Neural cell (in vitro differentiated cells): ENCODE measurements at regions not wholly inside any gene's neighbourhood (a gene's known extent, or its start where the extent isn't known, plus 50 kb on each side); places are given as distances from the start of the nearest gene placed in this dataset.

ENCODE experiments used
- H2AFZ ChIP-seq: fragments of 200-600, 300-800 bp; sonication (generic), shearing (Covaris generic); 2 replicates; pipeline ENCODE4 v1.6.0; 2014; ENCODE audit warnings: low read depth, mild to moderate bottlenecking, antibody characterized with exemption, low read length, moderate library complexity
- H3F3A ChIP-seq: fragments of 200-600 bp; shearing (Covaris generic); 2 replicates; pipeline ENCODE4 v1.6.1; 2016; ENCODE audit warnings: mild to moderate bottlenecking, moderate library complexity, mixed read lengths, antibody characterized with exemption, low read length; ENCODE audit not compliant: insufficient read depth, poor library complexity, severe bottlenecking
- H3K27ac ChIP-seq: fragments of 200-600, 300-800 bp; sonication (generic), shearing (Covaris generic); 2 replicates; pipeline ENCODE4 v1.5.1; 2014; ENCODE audit warnings: mild to moderate bottlenecking, low read length, moderate library complexity
- H3K27me3 ChIP-seq: fragments of 300-800, 200-600 bp; sonication (generic), shearing (Covaris generic); 2 replicates; pipeline ENCODE4 v1.6.0; 2014; ENCODE audit warnings: mild to moderate bottlenecking, low read depth, low read length, moderate library complexity; ENCODE audit not compliant: insufficient read depth
- H3K36me3 ChIP-seq: fragments of 300-800, 200-600 bp; sonication (generic), shearing (Covaris generic); 2 replicates; pipeline ENCODE4 v1.5.1; 2014; ENCODE audit warnings: mild to moderate bottlenecking, antibody characterized with exemption, low read length, moderate library complexity; ENCODE audit not compliant: insufficient read depth
- H3K4me2 ChIP-seq: fragments of 300-800, 200-600 bp; sonication (generic), shearing (Covaris generic); 2 replicates; pipeline ENCODE4 v1.6.0; 2014; ENCODE audit warnings: mild to moderate bottlenecking, low read length
- H3K4me3 ChIP-seq: fragments of 300-800, 200-600 bp; sonication (generic), shearing (Covaris generic); 2 replicates; pipeline ENCODE4 v1.5.1; 2014; ENCODE audit warnings: mild to moderate bottlenecking, low read length, moderate library complexity
- H3K79me2 ChIP-seq: fragments of 200-600 bp; shearing (Covaris generic); replicated peaks from 2 replicates; pipeline ENCODE4 v1.6.0; 2014; ENCODE audit warnings: mild to moderate bottlenecking, low read length, moderate library complexity; ENCODE audit not compliant: insufficient read depth
- H3K9ac ChIP-seq: fragments of 300-800, 200-600 bp; sonication (generic), shearing (Covaris generic); 2 replicates; pipeline ENCODE4 v1.6.1; 2016; ENCODE audit warnings: mild to moderate bottlenecking, low read length, mixed read lengths
- H3K9me2 ChIP-seq: fragments of 200-600 bp; shearing (Covaris generic); 2 replicates; pipeline ENCODE4 v1.6.1; 2016; ENCODE audit warnings: mild to moderate bottlenecking, low read length, mixed read lengths; ENCODE audit not compliant: insufficient read depth
- H3K9me3 ChIP-seq: fragments of 200-600, 300-800 bp; sonication (generic), shearing (Covaris generic); 2 replicates; pipeline ENCODE4 v1.6.1; 2016; ENCODE audit warnings: mild to moderate bottlenecking, mixed run types, low read length, moderate library complexity, mixed read lengths
- H4K20me1 ChIP-seq: fragments of 200-600 bp; shearing (Covaris generic); 2 replicates; pipeline ENCODE4 v1.6.1; 2016; ENCODE audit warnings: mild to moderate bottlenecking, mixed run types; ENCODE audit not compliant: insufficient read depth
- EP300 ChIP-seq: fragments of 450-650 bp; conservative IDR thresholded peaks from 2 replicates; pipeline ENCODE4 v1.6.1; 2014; ENCODE audit warnings: antibody characterized with exemption, mild to moderate bottlenecking, moderate library complexity; ENCODE audit not compliant: poor library complexity, severe bottlenecking
- EZH2 ChIP-seq: fragments of 200-600, 300-800 bp; shearing (Covaris generic), sonication (generic); IDR thresholded peaks from 2 replicates; pipeline ENCODE4 v1.6.1; 2014; ENCODE audit warnings: antibody characterized with exemption, low read length, borderline replicate concordance, mild to moderate bottlenecking; ENCODE audit not compliant: insufficient read depth, poor library complexity, severe bottlenecking
- MXI1 ChIP-seq: fragments of 450-650 bp; conservative IDR thresholded peaks from 2 replicates; pipeline ENCODE4 v1.6.1; 2014; ENCODE audit warnings: antibody characterized with exemption, mild to moderate bottlenecking; ENCODE audit not compliant: poor library complexity, severe bottlenecking
- POLR2AphosphoS5 ChIP-seq: IDR thresholded peaks from 2 replicates; pipeline ENCODE4 v1.6.1; 2012
- RAD21 ChIP-seq: fragments of 450-650 bp; conservative IDR thresholded peaks from 2 replicates; pipeline ENCODE4 v1.6.1; 2014; ENCODE audit warnings: antibody characterized with exemption, mild to moderate bottlenecking, moderate library complexity
- SMC3 ChIP-seq: fragments of 450-650 bp; conservative IDR thresholded peaks from 2 replicates; pipeline ENCODE4 v1.6.1; 2014; ENCODE audit warnings: antibody characterized with exemption, mild to moderate bottlenecking, moderate library complexity; ENCODE audit not compliant: poor library complexity
- TAF1 ChIP-seq: IDR thresholded peaks from 2 replicates; pipeline ENCODE4 v1.6.1; 2012; ENCODE audit warnings: low read depth
- TF ChIP-seq, protein P1 (sequence below): IDR thresholded peaks from 2 replicates; pipeline ENCODE4 v1.6.1; 2012; ENCODE audit warnings: borderline replicate concordance
- TF ChIP-seq, protein P2 (sequence below): fragments of 450-650 bp; IDR thresholded peaks from 2 replicates; pipeline ENCODE4 v1.5.1; 2014; ENCODE audit warnings: antibody characterized with exemption, mild to moderate bottlenecking, moderate library complexity; ENCODE audit not compliant: poor library complexity, severe bottlenecking

DNA sequence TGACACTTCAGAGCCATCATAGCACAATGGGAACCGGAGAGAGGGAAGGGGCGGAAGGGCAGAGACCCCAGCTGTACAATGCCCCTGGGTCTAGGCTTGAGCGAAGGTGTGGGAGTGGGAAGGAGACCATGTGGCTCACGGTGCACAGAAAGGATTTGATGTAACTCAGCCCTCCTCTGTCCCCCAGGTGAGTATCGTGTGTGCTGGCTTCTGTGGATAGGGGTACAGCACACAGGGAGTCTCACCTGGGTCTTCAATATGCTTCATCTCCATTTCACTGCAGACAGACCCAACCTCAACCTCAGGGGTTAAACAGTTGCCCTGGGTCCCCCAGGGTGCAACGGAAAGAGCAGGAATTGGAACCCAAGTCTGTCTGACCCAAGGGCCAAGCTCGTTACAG lies 122.2 kb downstream of the CDH26 start:
- Histone ChIP-seq H3K27me3 (no peaks in the 10 kb centered on the region), H3K4me2 (no peak overlapping the region), H4K20me1 (no peaks in the 10 kb centered on the region), H3K27ac (no peak overlapping the region), H3K36me3 (no peaks in the 10 kb centered on the region), H3K4me3 (no peak overlapping the region), H3K9me3 (no peaks in the 10 kb centered on the region), H3K9me2 (no peaks in the 10 kb centered on the region), H3K9ac (no peak overlapping the region), H3F3A (no peaks in the 10 kb centered on the region), H3K79me2 (no peaks in the 10 kb centered on the region), H2AFZ (no peak overlapping the region)
- TF ChIP-seq, protein P1, sequence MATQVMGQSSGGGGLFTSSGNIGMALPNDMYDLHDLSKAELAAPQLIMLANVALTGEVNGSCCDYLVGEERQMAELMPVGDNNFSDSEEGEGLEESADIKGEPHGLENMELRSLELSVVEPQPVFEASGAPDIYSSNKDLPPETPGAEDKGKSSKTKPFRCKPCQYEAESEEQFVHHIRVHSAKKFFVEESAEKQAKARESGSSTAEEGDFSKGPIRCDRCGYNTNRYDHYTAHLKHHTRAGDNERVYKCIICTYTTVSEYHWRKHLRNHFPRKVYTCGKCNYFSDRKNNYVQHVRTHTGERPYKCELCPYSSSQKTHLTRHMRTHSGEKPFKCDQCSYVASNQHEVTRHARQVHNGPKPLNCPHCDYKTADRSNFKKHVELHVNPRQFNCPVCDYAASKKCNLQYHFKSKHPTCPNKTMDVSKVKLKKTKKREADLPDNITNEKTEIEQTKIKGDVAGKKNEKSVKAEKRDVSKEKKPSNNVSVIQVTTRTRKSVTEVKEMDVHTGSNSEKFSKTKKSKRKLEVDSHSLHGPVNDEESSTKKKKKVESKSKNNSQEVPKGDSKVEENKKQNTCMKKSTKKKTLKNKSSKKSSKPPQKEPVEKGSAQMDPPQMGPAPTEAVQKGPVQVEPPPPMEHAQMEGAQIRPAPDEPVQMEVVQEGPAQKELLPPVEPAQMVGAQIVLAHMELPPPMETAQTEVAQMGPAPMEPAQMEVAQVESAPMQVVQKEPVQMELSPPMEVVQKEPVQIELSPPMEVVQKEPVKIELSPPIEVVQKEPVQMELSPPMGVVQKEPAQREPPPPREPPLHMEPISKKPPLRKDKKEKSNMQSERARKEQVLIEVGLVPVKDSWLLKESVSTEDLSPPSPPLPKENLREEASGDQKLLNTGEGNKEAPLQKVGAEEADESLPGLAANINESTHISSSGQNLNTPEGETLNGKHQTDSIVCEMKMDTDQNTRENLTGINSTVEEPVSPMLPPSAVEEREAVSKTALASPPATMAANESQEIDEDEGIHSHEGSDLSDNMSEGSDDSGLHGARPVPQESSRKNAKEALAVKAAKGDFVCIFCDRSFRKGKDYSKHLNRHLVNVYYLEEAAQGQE: no peak
- no peak for TF ChIP-seq EZH2
- TF ChIP-seq SMC3: no peak
- no peak for TF ChIP-seq RAD21
- TF ChIP-seq POLR2AphosphoS5: no peak
- no peak for TF ChIP-seq TAF1
- TF ChIP-seq EP300: no peak
- no peak for TF ChIP-seq MXI1
- TF ChIP-seq, protein P2, sequence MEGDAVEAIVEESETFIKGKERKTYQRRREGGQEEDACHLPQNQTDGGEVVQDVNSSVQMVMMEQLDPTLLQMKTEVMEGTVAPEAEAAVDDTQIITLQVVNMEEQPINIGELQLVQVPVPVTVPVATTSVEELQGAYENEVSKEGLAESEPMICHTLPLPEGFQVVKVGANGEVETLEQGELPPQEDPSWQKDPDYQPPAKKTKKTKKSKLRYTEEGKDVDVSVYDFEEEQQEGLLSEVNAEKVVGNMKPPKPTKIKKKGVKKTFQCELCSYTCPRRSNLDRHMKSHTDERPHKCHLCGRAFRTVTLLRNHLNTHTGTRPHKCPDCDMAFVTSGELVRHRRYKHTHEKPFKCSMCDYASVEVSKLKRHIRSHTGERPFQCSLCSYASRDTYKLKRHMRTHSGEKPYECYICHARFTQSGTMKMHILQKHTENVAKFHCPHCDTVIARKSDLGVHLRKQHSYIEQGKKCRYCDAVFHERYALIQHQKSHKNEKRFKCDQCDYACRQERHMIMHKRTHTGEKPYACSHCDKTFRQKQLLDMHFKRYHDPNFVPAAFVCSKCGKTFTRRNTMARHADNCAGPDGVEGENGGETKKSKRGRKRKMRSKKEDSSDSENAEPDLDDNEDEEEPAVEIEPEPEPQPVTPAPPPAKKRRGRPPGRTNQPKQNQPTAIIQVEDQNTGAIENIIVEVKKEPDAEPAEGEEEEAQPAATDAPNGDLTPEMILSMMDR: no peak

DNA sequence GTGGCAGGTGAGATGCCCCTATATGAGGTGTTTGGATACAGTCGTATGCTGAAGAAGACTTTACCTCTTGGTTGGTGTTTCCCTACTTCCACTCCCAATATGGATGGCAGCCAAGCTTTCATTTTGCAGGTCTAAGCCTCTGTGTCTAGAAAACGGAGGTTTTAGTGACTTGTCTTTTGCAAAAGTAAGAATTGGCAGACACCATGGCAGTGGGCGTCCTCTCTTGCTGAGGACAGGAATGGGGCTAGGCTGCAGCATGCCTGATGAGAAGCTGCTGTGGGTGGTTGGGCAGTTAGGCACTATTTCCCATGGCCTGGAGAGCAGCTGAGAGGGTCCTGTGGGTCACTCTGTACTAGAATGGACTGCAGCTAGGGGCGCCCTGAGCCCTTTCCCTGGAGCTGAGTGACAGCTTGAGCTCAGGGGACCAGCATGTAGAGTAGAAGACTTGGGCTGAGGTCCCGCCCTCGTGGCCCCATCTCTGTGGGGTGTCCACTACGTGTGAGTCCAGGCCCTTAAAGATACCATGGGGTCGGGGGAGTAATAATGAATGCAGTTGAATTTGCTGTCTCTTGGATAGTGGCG lies 127.4 kb downstream of the CDH26 start:
- no peak overlapping the region for H3K4me2 ChIP-seq
- no peaks in the 10 kb centered on the region for H3F3A ChIP-seq
- H3K27ac ChIP-seq: no peak overlapping the region
- no peak overlapping the region for H3K4me3 ChIP-seq
- H3K79me2 ChIP-seq: no peaks in the 10 kb centered on the region
- TF ChIP-seq, protein P2: no peak
- TF ChIP-seq, protein P1: no peak
- TF ChIP-seq TAF1 (no peak), POLR2AphosphoS5 (no peak), MXI1 (no peak), RAD21 (no peak), EP300 (no peak), EZH2 (no peak)
- H3K36me3 ChIP-seq: no peaks in the 10 kb centered on the region
- H4K20me1 ChIP-seq: no peaks in the 10 kb centered on the region
- no peak overlapping the region for H3K9ac ChIP-seq
- H3K27me3 ChIP-seq: no peaks in the 10 kb centered on the region
- H2AFZ ChIP-seq: no peak overlapping the region
- no peaks in the 10 kb centered on the region for H3K9me3 ChIP-seq
- no peaks in the 10 kb centered on the region for H3K9me2 ChIP-seq
